Common myeloid progenitor, CD34-positive (primary cell): ENCODE measurements at regions not wholly inside any gene's neighbourhood (a gene's known extent, or its start where the extent isn't known, plus 50 kb on each side); places are given as distances from the start of the nearest gene placed in this dataset.

ENCODE experiments used
- CTCF ChIA-PET: fragments of 350-600 bp; sonication (Branson Sonifier 250); formaldehyde crosslinking; loops from one replicate; lab custom pipeline; 2021; ENCODE audit warnings: antibody characterized with exemption; lab: Charles Lee
- POLR2A ChIA-PET: fragments of 350-600 bp; sonication (Branson Sonifier 250); formaldehyde crosslinking; loops from one replicate; lab custom pipeline; 2021; ENCODE audit warnings: antibody characterized with exemption; lab: Charles Lee
- DNase-seq, 3 donors: peaks; one replicate each; pipeline versions ENCODE4 v3.0.0 to v3.0.0-alpha.2; 2013
- H3K27ac ChIP-seq, 2 experiments: 1 replicate in 1 of 2; 2 replicates in 1 of 2; pipeline ENCODE4 v1.7.0; 2013; ENCODE audit warnings: inconsistent platforms in 2 of 2, low read length in 2 of 2, mild to moderate bottlenecking in 2 of 2, low read depth in 1 of 2, moderate library complexity in 1 of 2; ENCODE audit not compliant: severe bottlenecking in 2 of 2, insufficient read depth in 1 of 2, poor library complexity in 1 of 2
- H3K27me3 ChIP-seq, 5 experiments: replicated peaks in 2 of 5; 1 replicate in 3 of 5; 2 replicates in 2 of 5; pipeline versions ENCODE4 v1.6.1 to v1.7.0; 2013; ENCODE audit warnings: low read length in 4 of 5, mild to moderate bottlenecking in 2 of 5, moderate library complexity in 2 of 5, inconsistent platforms in 1 of 5; ENCODE audit not compliant: insufficient read depth in 5 of 5, control insufficient read depth in 4 of 5
- H3K36me3 ChIP-seq, 4 experiments: 1 replicate in 2 of 4; 2 replicates in 2 of 4; pipeline versions ENCODE4 v1.6.1 to v1.7.0; 2013; ENCODE audit warnings: low read length in 3 of 4, control low read depth in 1 of 4, mild to moderate bottlenecking in 1 of 4; ENCODE audit not compliant: control insufficient read depth in 4 of 4, insufficient read depth in 4 of 4
- H3K4me1 ChIP-seq, 4 experiments: 1 replicate in 3 of 4; 2 replicates in 1 of 4; pipeline versions ENCODE4 v1.6.1 to v1.7.1; 2013; ENCODE audit warnings: low read length in 3 of 4, mild to moderate bottlenecking in 3 of 4, control low read depth in 1 of 4, inconsistent platforms in 1 of 4, moderate library complexity in 1 of 4; ENCODE audit not compliant: control insufficient read depth in 4 of 4, insufficient read depth in 4 of 4; ENCODE audit errors: control extremely low read depth in 1 of 4
- H3K4me3 ChIP-seq, 7 experiments: 1 replicate in 4 of 7; 2 replicates in 3 of 7; pipeline versions ENCODE4 v1.5.1 to v1.7.0; 2013; ENCODE audit warnings: mild to moderate bottlenecking in 7 of 7, low read length in 6 of 7, moderate library complexity in 6 of 7, inconsistent platforms in 2 of 7, low read depth in 2 of 7, control low read depth in 1 of 7; ENCODE audit not compliant: insufficient read depth in 4 of 7, control insufficient read depth in 1 of 7; ENCODE audit errors: extremely low read depth in 1 of 7
- H3K9me3 ChIP-seq, 5 experiments: 1 replicate in 4 of 5; 2 replicates in 1 of 5; pipeline versions ENCODE4 v1.6.1 to v1.7.1; 2013; ENCODE audit warnings: low read length in 4 of 5, mild to moderate bottlenecking in 2 of 5, inconsistent platforms in 1 of 5, low read depth in 1 of 5, moderate library complexity in 1 of 5; ENCODE audit not compliant: control insufficient read depth in 4 of 5, insufficient read depth in 2 of 5; ENCODE audit errors: control extremely low read depth in 1 of 5
- WGBS: methylation state at CpG from one replicate; pipeline ENCODE4 v1.1.5; 2013; ENCODE audit not compliant: insufficient coverage; 5-methylcytosine and 5-hydroxymethylcytosine counted together

- H3K9me3 ChIP-seq = peaks cover 0 to 2% (median 0%) of the 10 kb centered on the region in 5 experiments
- H3K4me3 ChIP-seq = no peak overlapping the region
- no peak for DNase-seq
- POLR2A ChIA-PET = no interaction called here
- H3K27me3 ChIP-seq = peaks cover 0 to 2% (median 0%) of the 10 kb centered on the region in 5 experiments
- H3K36me3 ChIP-seq = no peaks in the 10 kb centered on the region
- CTCF ChIA-PET = no interaction called here
- 100% methylated on average over 2 of the region's 2 CpGs for WGBS
- H3K27ac ChIP-seq = no peak overlapping the region
- no peaks in the 10 kb centered on the region for H3K4me1 ChIP-seq
Measured at GRCh38 chr16:5383737-5384136, 286.1 kb upstream of the EEF2KMT start.

GRCh38 chr16:5382484-5382883 lies 284.9 kb upstream of the EEF2KMT start:
- CTCF ChIA-PET = no interaction called here
- Histone ChIP-seq H3K36me3 (no peaks in the 10 kb centered on the region), H3K27me3 (peaks cover 0 to 2% (median 0%) of the 10 kb centered on the region in 5 experiments), H3K27ac (no peak overlapping the region), H3K4me1 (no peaks in the 10 kb centered on the region), H3K4me3 (no peak overlapping the region), H3K9me3 (peaks cover 0 to 2% (median 0%) of the 10 kb centered on the region in 5 experiments)
- DNase-seq = no peak
- POLR2A ChIA-PET = no interaction called here
- no CpG with 5 or more reads among the region's 4 CpGs for WGBS

GRCh38 chr16:5381481-5381880 lies 283.9 kb upstream of the EEF2KMT start:
- no peak overlapping the region for H3K27ac ChIP-seq
- no peak for DNase-seq
- WGBS = 40% methylated on average over 1 of the region's 3 CpGs
- H3K9me3 ChIP-seq = peaks cover 0 to 2% (median 0%) of the 10 kb centered on the region in 5 experiments
- no peak overlapping the region for H3K4me3 ChIP-seq
- ChIA-PET CTCF (no interaction called here), POLR2A (no interaction called here)
- no peaks in the 10 kb centered on the region for H3K4me1 ChIP-seq
- peaks cover 0 to 2% (median 0%) of the 10 kb centered on the region in 5 experiments for H3K27me3 ChIP-seq
- no peaks in the 10 kb centered on the region for H3K36me3 ChIP-seq

- Histone ChIP-seq H3K36me3 (no peaks in the 10 kb centered on the region), H3K9me3 (peaks cover 0 to 2% (median 0%) of the 10 kb centered on the region in 5 experiments), H3K4me3 (no peak overlapping the region), H3K27ac (no peak overlapping the region), H3K27me3 (peaks cover 0 to 2% (median 0%) of the 10 kb centered on the region in 5 experiments), H3K4me1 (no peaks in the 10 kb centered on the region)
- ChIA-PET CTCF (no interaction called here), POLR2A (no interaction called here)
- DNase-seq = no peak
- 78% methylated on average over 8 of the region's 10 CpGs for WGBS
Measured at GRCh38 chr16:5379954-5380353, 282.4 kb upstream of the EEF2KMT start.

GRCh38 chr16:5378531-5378930 lies 280.9 kb upstream of the EEF2KMT start:
- WGBS = 96% methylated on average over 4 of the region's 4 CpGs

GRCh38 chr16:5377280-5377898 lies 279.8 kb upstream of the EEF2KMT start:
- Histone ChIP-seq H3K4me3 (no peak overlapping the region), H3K9me3 (no peaks in the 10 kb centered on the region), H3K36me3 (no peaks in the 10 kb centered on the region), H3K4me1 (no peaks in the 10 kb centered on the region), H3K27me3 (peaks cover 0 to 2% (median 0%) of the 10 kb centered on the region in 5 experiments), H3K27ac (no peak overlapping the region)
- ChIA-PET POLR2A (no interaction called here), CTCF (no interaction called here)
- DNase-seq = no peak
- WGBS = 71% methylated on average over 8 of the region's 10 CpGs

More at GRCh38 chr16:5378531-5378930, 280.9 kb upstream of the EEF2KMT start:
- no peaks in the 10 kb centered on the region for H3K9me3 ChIP-seq
- ChIA-PET POLR2A (no interaction called here), CTCF (no interaction called here)
- no peak overlapping the region for H3K27ac ChIP-seq
- no peak overlapping the region for H3K4me3 ChIP-seq
- H3K36me3 ChIP-seq = no peaks in the 10 kb centered on the region
- peaks cover 0 to 2% (median 0%) of the 10 kb centered on the region in 5 experiments for H3K27me3 ChIP-seq
- DNase-seq = no peak
- H3K4me1 ChIP-seq = no peaks in the 10 kb centered on the region

- DNase-seq = no peak
- no peaks in the 10 kb centered on the region for H3K9me3 ChIP-seq
- CTCF ChIA-PET = no interaction called here
- WGBS = 100% methylated on average over 3 of the region's 4 CpGs
- no peak overlapping the region for H3K4me3 ChIP-seq
- no peaks in the 10 kb centered on the region for H3K4me1 ChIP-seq
- H3K27ac ChIP-seq = no peak overlapping the region
- no peaks in the 10 kb centered on the region for H3K36me3 ChIP-seq
- H3K27me3 ChIP-seq = no peaks in the 10 kb centered on the region
- POLR2A ChIA-PET = no interaction called here
Measured at GRCh38 chr16:5374184-5374583, 276.6 kb upstream of the EEF2KMT start.
